ENCODE measurements at regions not wholly inside any gene's neighbourhood (a gene's known extent, or its start where the extent isn't known, plus 50 kb on each side); places are given as distances from the start of the nearest gene placed in this dataset.

DNA sequence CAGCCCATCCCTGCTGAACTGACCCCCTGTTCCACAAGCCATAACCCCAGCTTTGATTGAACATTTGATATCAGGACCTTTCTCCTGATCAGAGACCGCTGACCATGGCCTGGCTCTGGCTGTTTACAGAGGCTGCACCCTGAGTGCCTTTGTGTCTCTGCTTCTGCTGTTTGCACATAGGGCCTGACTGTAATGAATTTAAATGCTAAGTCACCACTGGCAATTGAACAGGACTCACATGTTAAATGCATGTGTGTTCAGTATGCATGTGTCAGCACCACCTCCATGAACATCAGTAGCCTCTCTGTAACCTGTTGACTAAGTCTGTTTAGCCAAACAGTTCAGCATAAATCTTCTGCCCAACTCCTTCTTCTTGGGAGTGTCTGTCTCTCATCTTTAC lies 690.3 kb downstream of the TMEM121 start:
- TF ChIP-seq, protein P1, sequence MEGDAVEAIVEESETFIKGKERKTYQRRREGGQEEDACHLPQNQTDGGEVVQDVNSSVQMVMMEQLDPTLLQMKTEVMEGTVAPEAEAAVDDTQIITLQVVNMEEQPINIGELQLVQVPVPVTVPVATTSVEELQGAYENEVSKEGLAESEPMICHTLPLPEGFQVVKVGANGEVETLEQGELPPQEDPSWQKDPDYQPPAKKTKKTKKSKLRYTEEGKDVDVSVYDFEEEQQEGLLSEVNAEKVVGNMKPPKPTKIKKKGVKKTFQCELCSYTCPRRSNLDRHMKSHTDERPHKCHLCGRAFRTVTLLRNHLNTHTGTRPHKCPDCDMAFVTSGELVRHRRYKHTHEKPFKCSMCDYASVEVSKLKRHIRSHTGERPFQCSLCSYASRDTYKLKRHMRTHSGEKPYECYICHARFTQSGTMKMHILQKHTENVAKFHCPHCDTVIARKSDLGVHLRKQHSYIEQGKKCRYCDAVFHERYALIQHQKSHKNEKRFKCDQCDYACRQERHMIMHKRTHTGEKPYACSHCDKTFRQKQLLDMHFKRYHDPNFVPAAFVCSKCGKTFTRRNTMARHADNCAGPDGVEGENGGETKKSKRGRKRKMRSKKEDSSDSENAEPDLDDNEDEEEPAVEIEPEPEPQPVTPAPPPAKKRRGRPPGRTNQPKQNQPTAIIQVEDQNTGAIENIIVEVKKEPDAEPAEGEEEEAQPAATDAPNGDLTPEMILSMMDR (IDR thresholded peaks at IDR 0.05) = no peak
- no peak for TF ChIP-seq POLR2A (IDR thresholded peaks at IDR 0.05)
